HUES64 (cell line): ENCODE measurements at regions not wholly inside any gene's neighbourhood (a gene's known extent, or its start where the extent isn't known, plus 50 kb on each side); places are given as distances from the start of the nearest gene placed in this dataset.

ENCODE experiments used
- H3K27ac ChIP-seq: 2 replicates; pipeline ENCODE4 v1.7.0; 2013; ENCODE audit warnings: low read depth, low read length, inconsistent platforms
- H3K27me3 ChIP-seq: 2 replicates; pipeline ENCODE4 v1.6.1; 2013; ENCODE audit warnings: mild to moderate bottlenecking, low read length; ENCODE audit not compliant: insufficient read depth
- H3K36me3 ChIP-seq: 2 replicates; pipeline ENCODE4 v1.6.1; 2013; ENCODE audit warnings: mild to moderate bottlenecking, low read length; ENCODE audit not compliant: insufficient read depth
- H3K4me1 ChIP-seq: 2 replicates; pipeline ENCODE4 v1.6.1; 2013; ENCODE audit warnings: mild to moderate bottlenecking, low read length, moderate library complexity; ENCODE audit not compliant: insufficient read depth
- H3K4me3 ChIP-seq: 2 replicates; pipeline ENCODE4 v1.5.1; 2013; ENCODE audit warnings: mild to moderate bottlenecking, low read length, moderate library complexity
- H3K9ac ChIP-seq: 2 replicates; pipeline ENCODE4 v1.6.1; 2013; ENCODE audit warnings: mild to moderate bottlenecking, low read depth, low read length
- H3K9me3 ChIP-seq: 2 replicates; pipeline ENCODE4 v1.6.1; 2013; ENCODE audit warnings: low read depth, low read length; ENCODE audit not compliant: insufficient read depth
- WGBS: fragments of 150-250, 120-280 bp; methylation state at CpG from one replicate; pipeline ENCODE4 v1.1.7; 2013; ENCODE audit warnings: missing lambda C conversion rate; 5-methylcytosine and 5-hydroxymethylcytosine counted together

- 82% methylated on average over 9 of the region's 9 CpGs for whole genome bisulfite sequencing
- H3K4me1 ChIP-seq, result no peaks in the 10 kb centered on the region
- no peak overlapping the region for H3K27ac ChIP-seq
- no peak overlapping the region for H3K4me3 ChIP-seq
- H3K36me3 ChIP-seq, result no peaks in the 10 kb centered on the region
- H3K9me3 ChIP-seq, result no peaks in the 10 kb centered on the region
- H3K9ac ChIP-seq, result no peak overlapping the region
- H3K27me3 ChIP-seq, result no peaks in the 10 kb centered on the region
Observed at GRCh38 chr5:14054965-14055963, 87.9 kb upstream of the TRIO start.

DNA sequence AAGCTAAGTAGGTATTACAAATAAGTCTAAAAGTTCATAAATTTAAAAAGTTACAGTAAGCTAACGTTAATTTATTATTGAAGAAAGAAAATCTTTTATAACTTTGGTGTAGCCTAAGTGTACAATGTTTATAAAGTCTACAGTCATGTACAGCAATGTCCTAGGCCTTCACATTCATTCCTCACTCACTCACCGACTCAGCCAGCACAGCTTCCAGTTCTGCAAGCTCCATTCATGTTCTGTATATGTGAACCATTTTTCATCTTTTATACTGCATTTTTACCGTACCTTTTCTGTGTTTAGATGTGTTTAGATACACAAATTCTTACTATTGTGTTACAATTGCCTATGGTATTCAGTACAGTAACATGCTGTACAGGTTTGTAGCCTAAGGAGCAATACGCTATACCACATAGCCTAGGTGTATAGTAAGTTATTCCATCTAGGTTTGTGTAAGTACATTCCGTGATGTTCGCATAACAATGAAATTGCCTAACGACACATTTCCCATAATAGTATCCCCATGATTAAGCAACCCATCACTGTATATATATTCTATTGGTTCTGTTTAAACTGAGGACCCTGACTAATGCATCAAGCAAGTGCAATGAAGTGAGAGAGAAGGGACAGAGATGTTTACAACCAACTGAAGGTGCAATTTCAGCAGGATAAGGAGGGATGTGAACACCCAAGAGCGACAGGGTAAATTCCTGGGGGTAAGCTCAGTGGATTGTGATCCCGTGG lies 88.9 kb upstream of the TRIO start:
- no peak overlapping the region for H3K4me3 ChIP-seq
- H3K9ac ChIP-seq, result no peak overlapping the region
- no peaks in the 10 kb centered on the region for H3K9me3 ChIP-seq
- no peaks in the 10 kb centered on the region for H3K27me3 ChIP-seq
- WGBS, result 78% methylated on average over 3 of the region's 9 CpGs
- no peak overlapping the region for H3K27ac ChIP-seq
- H3K4me1 ChIP-seq, result no peaks in the 10 kb centered on the region
- no peaks in the 10 kb centered on the region for H3K36me3 ChIP-seq

DNA sequence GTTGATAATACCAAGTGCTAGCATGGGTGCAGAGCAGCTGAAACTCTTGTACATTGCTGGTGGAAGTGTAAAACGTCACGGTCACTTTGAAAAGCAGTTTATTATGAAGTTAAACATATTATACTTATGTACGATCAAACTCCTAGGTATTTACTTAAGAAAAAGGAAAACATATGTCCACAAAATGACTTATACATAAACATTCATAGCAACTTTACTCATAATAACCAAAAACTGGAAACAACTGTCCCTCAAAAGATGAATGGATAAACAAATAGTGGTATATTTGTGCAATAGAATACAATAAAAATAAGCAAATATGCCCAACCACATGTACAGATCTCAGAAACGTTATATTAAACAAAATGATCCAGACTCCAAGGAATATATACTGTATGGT lies 92.3 kb upstream of the TRIO start:
- Histone ChIP-seq H3K9ac (no peak overlapping the region), H3K27ac (no peak overlapping the region), H3K36me3 (no peaks in the 10 kb centered on the region), H3K27me3 (no peaks in the 10 kb centered on the region), H3K4me3 (no peak overlapping the region), H3K4me1 (no peaks in the 10 kb centered on the region), H3K9me3 (no peaks in the 10 kb centered on the region)
- WGBS, result 100% methylated on average over 1 of the region's 4 CpGs

DNA sequence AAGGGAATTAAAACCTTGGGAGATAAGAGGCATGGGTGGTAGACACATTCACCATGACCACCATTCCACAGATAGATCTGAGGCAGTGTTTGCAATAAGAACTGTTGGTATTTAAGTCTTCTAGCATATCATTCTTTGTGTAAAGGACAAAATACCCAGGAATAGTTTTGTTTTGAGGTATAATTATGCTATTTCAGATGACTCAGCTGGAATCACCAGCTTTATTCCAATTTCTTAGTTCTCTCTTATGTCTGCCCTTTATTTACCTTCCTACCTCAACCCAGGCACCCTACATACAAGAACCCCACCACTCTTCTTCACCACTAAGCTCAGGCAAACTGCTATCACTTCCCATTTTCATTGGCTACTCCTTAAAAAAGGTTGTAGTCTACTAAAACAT lies 94.7 kb upstream of the TRIO start:
- Histone ChIP-seq H3K4me1 (no peaks in the 10 kb centered on the region), H3K4me3 (no peak overlapping the region), H3K27ac (no peak overlapping the region), H3K36me3 (no peaks in the 10 kb centered on the region), H3K27me3 (no peaks in the 10 kb centered on the region), H3K9me3 (no peaks in the 10 kb centered on the region), H3K9ac (no peak overlapping the region)

DNA sequence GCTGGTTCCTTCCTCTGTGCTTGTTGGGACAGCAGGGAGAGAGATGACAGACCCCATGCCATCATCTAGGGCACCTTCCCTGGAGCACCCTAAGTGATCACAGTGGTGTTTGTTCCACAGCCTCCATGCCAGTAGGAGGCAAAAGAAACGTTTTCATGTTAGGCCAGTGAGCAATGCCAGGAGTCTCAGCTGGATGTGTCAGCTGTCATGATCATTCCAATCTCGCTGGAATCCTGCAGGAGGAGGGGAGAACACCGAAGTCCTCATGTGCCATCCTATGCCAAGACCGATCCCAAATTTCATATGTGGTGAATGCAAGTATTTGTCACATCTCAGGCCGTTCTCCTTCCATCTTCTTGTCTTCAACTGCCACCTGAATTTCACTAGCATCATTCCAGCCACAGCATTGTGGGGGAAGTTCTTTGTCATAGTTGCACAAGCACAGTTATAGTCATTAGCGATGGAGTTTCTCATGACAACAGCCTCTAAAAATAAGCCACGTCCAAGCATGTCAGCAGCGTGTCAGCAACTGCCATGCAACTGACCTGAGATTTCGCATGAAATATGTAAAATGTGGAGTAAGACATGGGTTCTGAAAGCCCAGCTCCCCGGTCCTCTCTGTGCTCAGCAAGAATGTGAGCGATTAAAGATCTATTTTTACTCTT lies 97.2 kb upstream of the DNAH5 start:
- no peak overlapping the region for H3K27ac ChIP-seq
- H3K36me3 ChIP-seq, result no peaks in the 10 kb centered on the region
- 92% methylated on average over 11 of the region's 11 CpGs for WGBS
- H3K4me1 ChIP-seq, result peaks cover 16% of the 10 kb centered on the region
- no peak overlapping the region for H3K9ac ChIP-seq
- H3K4me3 ChIP-seq, result no peak overlapping the region
- no peaks in the 10 kb centered on the region for H3K27me3 ChIP-seq
- no peaks in the 10 kb centered on the region for H3K9me3 ChIP-seq

DNA sequence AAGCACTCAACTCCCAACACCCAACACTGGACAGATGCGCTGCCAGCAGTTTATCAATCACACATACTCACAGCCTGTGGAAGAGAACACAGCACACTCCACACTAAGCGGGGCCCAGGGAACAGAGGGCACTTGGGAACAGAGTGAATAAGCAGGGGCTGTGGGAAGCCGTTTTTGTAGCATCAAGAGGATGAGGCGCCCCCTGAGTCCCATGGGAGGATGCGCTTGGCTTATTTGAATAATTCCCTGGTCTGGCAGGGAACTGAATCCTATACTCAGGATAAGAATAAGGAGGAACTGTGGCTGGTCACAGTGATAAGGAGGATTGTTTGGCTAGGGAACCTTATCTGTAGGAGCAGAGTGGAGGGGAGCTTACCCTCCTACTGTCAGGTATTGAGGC lies 96.1 kb upstream of the DNAH5 start:
- Histone ChIP-seq H3K4me1 (peaks cover 24% of the 10 kb centered on the region), H3K9me3 (no peaks in the 10 kb centered on the region), H3K4me3 (no peak overlapping the region), H3K9ac (no peak overlapping the region), H3K27me3 (no peaks in the 10 kb centered on the region), H3K36me3 (no peaks in the 10 kb centered on the region), H3K27ac (no peak overlapping the region)
- 89% methylated on average over 5 of the region's 5 CpGs for WGBS

DNA sequence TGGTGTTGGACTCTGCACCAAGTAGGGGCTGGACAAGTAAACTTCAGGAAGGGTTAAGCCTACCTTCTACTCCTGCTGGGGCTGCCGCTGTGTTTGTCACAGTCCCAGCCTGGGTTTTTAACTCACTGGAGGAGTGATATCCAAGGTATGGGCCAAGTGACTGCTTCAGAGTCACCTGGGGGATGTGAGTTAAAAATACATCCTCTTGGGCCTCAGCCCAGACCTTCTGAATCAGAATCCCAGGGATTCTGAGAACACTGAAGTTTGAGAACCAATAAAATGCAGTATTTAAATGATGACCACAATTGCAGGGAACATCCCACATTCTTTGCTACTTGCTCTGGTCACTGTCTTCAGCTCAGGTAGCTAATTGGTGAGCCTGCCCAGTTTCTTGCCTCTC lies 95.1 kb upstream of the DNAH5 start:
- no peak overlapping the region for H3K9ac ChIP-seq
- peaks cover 33% of the 10 kb centered on the region for H3K4me1 ChIP-seq
- no peaks in the 10 kb centered on the region for H3K9me3 ChIP-seq
- H3K4me3 ChIP-seq, result no peak overlapping the region
- no peaks in the 10 kb centered on the region for H3K27me3 ChIP-seq
- WGBS, result 92% methylated on average over 1 of the region's 1 CpG
- H3K27ac ChIP-seq, result no peak overlapping the region
- no peaks in the 10 kb centered on the region for H3K36me3 ChIP-seq

DNA sequence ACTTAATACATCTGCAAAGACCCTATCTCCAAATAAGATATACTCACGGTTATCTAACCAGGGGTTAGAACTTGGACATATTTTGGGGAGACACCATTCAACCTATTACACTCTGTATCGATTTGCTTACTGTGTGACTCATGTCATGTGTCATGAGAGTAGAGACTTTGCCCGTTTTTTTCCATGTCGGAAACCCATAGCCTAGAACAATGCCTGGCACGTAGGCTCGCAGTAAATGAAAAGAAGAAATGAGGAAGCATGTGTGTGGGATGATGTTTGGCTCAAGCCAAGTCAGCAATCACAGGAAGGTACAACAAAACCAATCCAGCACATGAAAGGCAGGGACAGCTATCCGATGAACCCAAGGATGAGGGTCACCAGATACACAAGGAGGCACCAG lies 94.6 kb upstream of the DNAH5 start:
- Histone ChIP-seq H3K4me3 (no peak overlapping the region), H3K9me3 (no peaks in the 10 kb centered on the region), H3K9ac (no peak overlapping the region), H3K27me3 (no peaks in the 10 kb centered on the region), H3K36me3 (no peaks in the 10 kb centered on the region), H3K27ac (no peak overlapping the region), H3K4me1 (peaks cover 33% of the 10 kb centered on the region)
- WGBS, result 92% methylated on average over 7 of the region's 7 CpGs

- WGBS, result 73% methylated on average over 10 of the region's 10 CpGs
- Histone ChIP-seq H3K27ac (no peak overlapping the region), H3K4me3 (no peak overlapping the region), H3K9me3 (no peaks in the 10 kb centered on the region), H3K9ac (no peak overlapping the region), H3K36me3 (no peaks in the 10 kb centered on the region), H3K27me3 (no peaks in the 10 kb centered on the region), H3K4me1 (peaks cover 33% of the 10 kb centered on the region)
Observed at GRCh38 chr5:14038341-14038959, 94.0 kb upstream of the DNAH5 start.

DNA sequence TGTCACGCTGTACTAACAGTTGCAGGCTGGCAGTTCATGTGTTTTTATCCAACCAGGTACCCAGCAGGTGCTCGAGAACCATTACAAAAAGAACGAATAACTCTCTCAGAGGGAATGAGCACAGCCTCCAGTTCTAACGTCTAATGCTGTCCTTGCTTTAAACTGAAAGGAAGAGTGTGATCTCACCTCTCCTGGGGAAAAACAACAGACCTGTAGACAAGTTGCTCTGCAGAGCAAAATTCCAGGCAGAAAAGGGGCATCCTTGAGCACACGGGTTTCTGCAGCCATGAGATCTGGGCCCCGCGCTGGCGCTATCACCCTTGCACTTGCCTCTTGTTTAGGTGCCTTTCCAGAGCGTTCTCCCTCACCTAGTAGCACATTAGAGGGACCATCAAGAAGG lies 92.5 kb upstream of the DNAH5 start:
- Histone ChIP-seq H3K4me3 (peak overlapping the region; percentile 37), H3K9me3 (no peaks in the 10 kb centered on the region), H3K27me3 (no peaks in the 10 kb centered on the region), H3K9ac (peak overlapping the region; percentile 62; the same call in 1 of the 2 replicates), H3K36me3 (no peaks in the 10 kb centered on the region), H3K27ac (peak overlapping the region; percentile 83), H3K4me1 (peaks cover 33% of the 10 kb centered on the region)
- 20% methylated on average over 9 of the region's 9 CpGs for WGBS
